ENCODE measurements at regions not wholly inside any gene's neighbourhood (a gene's known extent, or its start where the extent isn't known, plus 50 kb on each side); places are given as distances from the start of the nearest gene placed in this dataset.

DNA sequence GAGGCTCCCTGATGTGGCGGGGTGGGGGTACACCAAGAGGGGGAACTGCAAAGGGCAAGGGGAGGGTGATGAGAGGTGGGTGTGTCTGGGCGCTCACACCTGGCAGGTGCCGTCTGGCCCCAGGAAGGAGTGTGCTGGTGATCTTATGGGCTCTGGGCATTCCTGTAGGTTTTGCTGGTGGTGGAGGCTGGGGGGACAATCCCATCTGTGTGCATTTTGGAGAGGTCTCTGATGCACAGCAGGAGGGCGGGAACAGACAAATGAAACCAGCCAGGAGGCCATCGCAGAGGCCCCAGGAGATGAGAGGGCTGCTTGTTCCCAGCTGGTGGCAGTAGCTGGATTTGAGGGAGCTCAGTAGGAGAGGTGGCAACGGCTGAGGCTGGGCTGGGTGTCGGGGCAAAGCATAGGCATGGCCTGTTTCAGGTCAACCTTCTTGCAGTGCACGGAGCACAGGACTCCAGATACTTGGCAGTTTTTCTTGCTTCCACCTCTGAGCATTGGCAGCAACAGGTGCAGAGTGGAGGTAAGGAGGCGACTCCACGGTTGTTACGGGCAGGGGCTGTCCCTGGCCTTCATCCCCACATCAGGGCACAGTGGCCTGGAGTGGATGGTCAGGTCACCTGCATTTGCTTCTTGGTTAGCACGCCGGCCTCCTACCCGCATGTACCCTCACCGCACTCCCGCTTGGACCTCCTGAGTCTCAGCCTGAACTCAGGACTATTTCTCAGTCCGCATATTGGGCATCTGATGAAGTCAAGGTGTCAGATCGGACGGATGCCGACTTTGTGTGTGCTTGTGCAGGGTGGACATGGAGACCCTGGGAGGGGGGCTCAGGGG lies 194.2 kb upstream of the HDAC4 start:
- dilution Hi-C loops (cut with MboI; ENCODE audit: extremely low pct_ligation_motif_present, low sequenced_read_pairs) (no loop called here), intact Hi-C loops (cut with micrococcal nuclease) (no loop called here)
- FAIRE-seq (no peak), DNase-seq (ENCODE audit: low read depth, low spot score) (no peak)
- Histone ChIP-seq H3K27ac (ENCODE audit: insufficient read depth, low read depth, low read length) (no peak overlapping the region), H4K20me1 (replicated peaks; ENCODE audit: control insufficient read depth, extremely low read depth, insufficient read depth, low read length) (no peaks in the 10 kb centered on the region), H3K36me3 (ENCODE audit: control insufficient read depth in 2 of 2, extremely low read depth in 1 of 2, insufficient read depth in 2 of 2, low read length in 2 of 2) (no peaks in the 10 kb centered on the region), H3K4me3 (replicated peaks in 1 of 3; ENCODE audit: insufficient read depth in 1 of 3, low read depth in 1 of 3, low read length in 3 of 3) (no peak overlapping the region), H3K27me3 (ENCODE audit: control insufficient read depth in 2 of 2, insufficient read depth in 2 of 2, low read length in 2 of 2) (no peaks in the 10 kb centered on the region), H3K4me1 (ENCODE audit: control insufficient read depth, extremely low read depth, insufficient read depth, low read length) (no peaks in the 10 kb centered on the region), H3K9me1 (replicated peaks; ENCODE audit: control insufficient read depth, extremely low read depth, insufficient read depth, low read length) (no peaks in the 10 kb centered on the region), H2AFZ (ENCODE audit: low read depth, low read length) (no peak overlapping the region), H3K79me2 (ENCODE audit: control insufficient read depth, insufficient read depth, low read length) (no peaks in the 10 kb centered on the region), H3K4me2 (ENCODE audit: insufficient read depth, low read length) (no peak overlapping the region), H3K9me3 (replicated peaks; ENCODE audit: control insufficient read depth, insufficient read depth, low read length) (peaks cover 10% of the 10 kb centered on the region), H3K9ac (replicated peaks; ENCODE audit: extremely low read depth, insufficient read depth, low read length) (no peak overlapping the region)
- POLR2A ChIA-PET = no interaction called here
- CTCF ChIA-PET = no interaction called here
- TF ChIP-seq, protein P1, sequence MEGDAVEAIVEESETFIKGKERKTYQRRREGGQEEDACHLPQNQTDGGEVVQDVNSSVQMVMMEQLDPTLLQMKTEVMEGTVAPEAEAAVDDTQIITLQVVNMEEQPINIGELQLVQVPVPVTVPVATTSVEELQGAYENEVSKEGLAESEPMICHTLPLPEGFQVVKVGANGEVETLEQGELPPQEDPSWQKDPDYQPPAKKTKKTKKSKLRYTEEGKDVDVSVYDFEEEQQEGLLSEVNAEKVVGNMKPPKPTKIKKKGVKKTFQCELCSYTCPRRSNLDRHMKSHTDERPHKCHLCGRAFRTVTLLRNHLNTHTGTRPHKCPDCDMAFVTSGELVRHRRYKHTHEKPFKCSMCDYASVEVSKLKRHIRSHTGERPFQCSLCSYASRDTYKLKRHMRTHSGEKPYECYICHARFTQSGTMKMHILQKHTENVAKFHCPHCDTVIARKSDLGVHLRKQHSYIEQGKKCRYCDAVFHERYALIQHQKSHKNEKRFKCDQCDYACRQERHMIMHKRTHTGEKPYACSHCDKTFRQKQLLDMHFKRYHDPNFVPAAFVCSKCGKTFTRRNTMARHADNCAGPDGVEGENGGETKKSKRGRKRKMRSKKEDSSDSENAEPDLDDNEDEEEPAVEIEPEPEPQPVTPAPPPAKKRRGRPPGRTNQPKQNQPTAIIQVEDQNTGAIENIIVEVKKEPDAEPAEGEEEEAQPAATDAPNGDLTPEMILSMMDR (IDR thresholded peaks at IDR 0.05; ENCODE audit: extremely low read depth in 1 of 2, insufficient read depth in 1 of 2, low read depth in 1 of 2, low read length in 2 of 2) = no peak
- no peak for TF ChIP-seq JUN (IDR thresholded peaks at IDR 0.05; ENCODE audit: borderline replicate concordance, insufficient read depth, insufficient read length, low read depth)
- TF ChIP-seq EZH2 (IDR thresholded peaks at IDR 0.05; ENCODE audit: borderline replicate concordance, low read depth, low read length, severe bottlenecking) = no peak
- TF ChIP-seq GATA2 (IDR thresholded peaks at IDR 0.05; ENCODE audit: insufficient read depth, insufficient read length, low read depth, low read length) = no peak
- TF ChIP-seq MYC (IDR thresholded peaks at IDR 0.05; ENCODE audit: low read depth, low read length) = no peak
- TF ChIP-seq, protein P2, sequence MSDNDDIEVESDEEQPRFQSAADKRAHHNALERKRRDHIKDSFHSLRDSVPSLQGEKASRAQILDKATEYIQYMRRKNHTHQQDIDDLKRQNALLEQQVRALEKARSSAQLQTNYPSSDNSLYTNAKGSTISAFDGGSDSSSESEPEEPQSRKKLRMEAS (IDR thresholded peaks at IDR 0.05; ENCODE audit: insufficient read depth, insufficient read length) = no peak
- no peak for TF ChIP-seq POLR2AphosphoS5 (IDR thresholded peaks at IDR 0.05; ENCODE audit: insufficient read depth, low read depth, low read length)
- TF ChIP-seq POLR2A (IDR thresholded peaks at IDR 0.05; ENCODE audit: low read depth, low read length) = no peak
- TF ChIP-seq FOS (IDR thresholded peaks at IDR 0.05; ENCODE audit: borderline replicate concordance, insufficient read depth, low read length) = no peak
- BruUV-seq (replicated peaks) = no TSS peak
